ENCODE measurements at regions not wholly inside any gene's neighbourhood (a gene's known extent, or its start where the extent isn't known, plus 50 kb on each side); places are given as distances from the start of the nearest gene placed in this dataset.

DNA sequence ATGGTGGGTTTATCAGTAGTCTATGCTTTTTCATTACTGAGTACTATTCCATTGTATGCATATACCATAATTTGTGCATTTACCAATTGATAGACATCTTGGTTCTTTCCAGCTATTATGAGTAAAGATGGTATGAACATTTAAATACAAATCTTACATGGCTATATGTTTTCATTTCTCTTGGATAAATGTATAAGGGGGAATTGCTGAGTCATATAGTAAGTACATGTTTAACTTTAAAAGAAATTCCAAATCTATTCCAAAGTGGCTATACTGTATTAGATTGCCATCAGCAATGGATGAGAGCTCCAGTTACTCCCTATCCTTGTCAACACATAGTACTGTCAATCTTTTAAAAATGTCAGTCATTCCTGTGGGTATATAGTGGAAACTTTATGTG lies 243.9 kb downstream of the CDCA7 start:
- intact Hi-C loops (cut with DNase I; ENCODE audit: low total_unique reads) = no loop called here
- H3K9me3 ChIP-seq = no peaks in the 10 kb centered on the region
- H3K36me3 ChIP-seq = no peaks in the 10 kb centered on the region
- TF ChIP-seq EP300 (IDR thresholded peaks at IDR 0.05; ENCODE audit: low read depth) (no peak), POLR2A (IDR thresholded peaks at IDR 0.05) (no peak), POLR2AphosphoS5 (IDR thresholded peaks at IDR 0.05) (no peak)
- TF ChIP-seq, protein P1, sequence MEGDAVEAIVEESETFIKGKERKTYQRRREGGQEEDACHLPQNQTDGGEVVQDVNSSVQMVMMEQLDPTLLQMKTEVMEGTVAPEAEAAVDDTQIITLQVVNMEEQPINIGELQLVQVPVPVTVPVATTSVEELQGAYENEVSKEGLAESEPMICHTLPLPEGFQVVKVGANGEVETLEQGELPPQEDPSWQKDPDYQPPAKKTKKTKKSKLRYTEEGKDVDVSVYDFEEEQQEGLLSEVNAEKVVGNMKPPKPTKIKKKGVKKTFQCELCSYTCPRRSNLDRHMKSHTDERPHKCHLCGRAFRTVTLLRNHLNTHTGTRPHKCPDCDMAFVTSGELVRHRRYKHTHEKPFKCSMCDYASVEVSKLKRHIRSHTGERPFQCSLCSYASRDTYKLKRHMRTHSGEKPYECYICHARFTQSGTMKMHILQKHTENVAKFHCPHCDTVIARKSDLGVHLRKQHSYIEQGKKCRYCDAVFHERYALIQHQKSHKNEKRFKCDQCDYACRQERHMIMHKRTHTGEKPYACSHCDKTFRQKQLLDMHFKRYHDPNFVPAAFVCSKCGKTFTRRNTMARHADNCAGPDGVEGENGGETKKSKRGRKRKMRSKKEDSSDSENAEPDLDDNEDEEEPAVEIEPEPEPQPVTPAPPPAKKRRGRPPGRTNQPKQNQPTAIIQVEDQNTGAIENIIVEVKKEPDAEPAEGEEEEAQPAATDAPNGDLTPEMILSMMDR (IDR thresholded peaks at IDR 0.05) = no peak
- no peaks in the 10 kb centered on the region for H3K4me1 ChIP-seq
- no peaks in the 10 kb centered on the region for H3K27me3 ChIP-seq
- no peak overlapping the region for H3K27ac ChIP-seq
- in situ Hi-C loops (cut with MboI; ENCODE audit: low pct_ligation_motif_present in 1 of 4, low pct_unique_long_range_greater_than_20kb in 1 of 4, low sequenced_read_pairs in 3 of 4) = no loop called here
- no peak overlapping the region for H3K4me3 ChIP-seq
- DNase-seq = no peak

DNA sequence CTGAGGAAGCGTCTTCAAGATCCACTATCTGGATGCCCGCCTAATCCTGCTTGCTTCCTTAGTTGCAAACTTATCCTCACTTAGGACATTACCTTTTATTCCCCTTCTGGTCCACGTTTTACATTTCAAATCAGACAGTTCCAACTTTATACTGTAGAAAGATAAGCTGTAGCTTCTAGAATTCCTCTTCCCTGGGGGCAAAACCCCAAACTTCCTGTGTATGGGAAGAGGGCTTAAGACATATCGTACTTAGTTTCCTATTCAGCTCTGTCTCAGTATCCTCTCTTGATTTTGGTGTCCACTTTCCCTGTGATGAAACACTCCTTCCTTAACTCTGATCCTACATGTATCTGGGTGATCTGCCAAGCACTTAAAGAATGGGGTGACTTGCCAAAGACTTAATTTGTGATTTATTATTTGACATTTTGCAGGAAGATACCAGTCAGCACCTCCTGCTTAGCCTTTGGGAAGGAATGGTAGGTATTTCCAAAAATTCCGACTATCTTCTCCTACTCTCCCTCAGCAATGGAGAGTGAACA lies 245.2 kb downstream of the CDCA7 start:
- Histone ChIP-seq H3K27ac (no peak overlapping the region), H3K9me3 (no peaks in the 10 kb centered on the region), H3K36me3 (no peaks in the 10 kb centered on the region), H3K4me1 (no peaks in the 10 kb centered on the region), H3K27me3 (no peaks in the 10 kb centered on the region), H3K4me3 (no peak overlapping the region)
- TF ChIP-seq, protein P1 (IDR thresholded peaks at IDR 0.05) = no peak
- no peak for TF ChIP-seq EP300 (IDR thresholded peaks at IDR 0.05; ENCODE audit: low read depth)
- no peak for DNase-seq
- intact Hi-C loops (cut with DNase I; ENCODE audit: low total_unique reads) = no loop called here
- WGBS, 2 donors (ENCODE audit: low coverage in 1 of 2) = 85 to 87% methylated on average over 3 to 5 of the region's 5 CpGs
- in situ Hi-C loops (cut with MboI; ENCODE audit: low pct_ligation_motif_present in 1 of 4, low pct_unique_long_range_greater_than_20kb in 1 of 4, low sequenced_read_pairs in 3 of 4) = no loop called here

DNA sequence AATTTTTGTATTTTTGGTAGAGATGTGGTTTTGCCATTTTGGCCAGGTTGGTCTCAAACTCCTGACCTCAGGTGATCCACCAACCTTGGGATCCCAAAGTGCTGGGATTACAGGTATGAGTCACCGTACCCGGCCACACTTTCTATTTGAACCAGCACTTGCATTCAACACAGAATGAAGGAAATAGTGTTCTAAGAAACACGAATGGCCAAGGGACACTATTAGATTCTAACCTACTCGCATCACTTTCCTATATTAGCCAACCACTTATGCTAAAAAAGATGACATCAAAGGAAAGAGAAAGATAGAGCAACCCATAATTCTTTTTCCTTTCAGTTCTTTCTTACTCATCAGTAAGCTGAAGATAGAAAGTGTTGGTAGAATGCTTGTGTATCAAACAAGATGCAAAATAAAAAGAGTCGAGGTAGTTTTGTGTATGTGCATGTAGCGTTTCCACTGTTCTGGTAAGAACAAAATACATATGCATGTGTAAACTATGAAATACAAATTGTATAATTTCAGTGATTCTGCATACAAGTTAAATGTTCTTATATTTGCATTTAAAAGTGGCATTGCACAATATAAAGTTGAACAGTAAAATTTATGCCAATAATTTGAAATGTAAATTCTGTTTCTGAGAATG lies 247.6 kb downstream of the CDCA7 start:
- no peaks in the 10 kb centered on the region for H3K36me3 ChIP-seq
- 88 to 97% methylated on average over 4 to 6 of the region's 6 CpGs for WGBS, 2 donors (ENCODE audit: low coverage in 1 of 2)
- H3K27ac ChIP-seq = no peak overlapping the region
- no peaks in the 10 kb centered on the region for H3K4me1 ChIP-seq
- DNase-seq = no peak
- in situ Hi-C loops (cut with MboI; ENCODE audit: low pct_ligation_motif_present in 1 of 4, low pct_unique_long_range_greater_than_20kb in 1 of 4, low sequenced_read_pairs in 3 of 4) (no loop called here), intact Hi-C loops (cut with DNase I; ENCODE audit: low total_unique reads) (no loop called here)
- TF ChIP-seq POLR2AphosphoS5 (IDR thresholded peaks at IDR 0.05) (no peak), POLR2A (IDR thresholded peaks at IDR 0.05) (no peak), EP300 (IDR thresholded peaks at IDR 0.05; ENCODE audit: low read depth) (no peak)
- TF ChIP-seq, protein P1 (IDR thresholded peaks at IDR 0.05) = no peak
- H3K9me3 ChIP-seq = no peaks in the 10 kb centered on the region
- H3K27me3 ChIP-seq = no peaks in the 10 kb centered on the region
- no peak overlapping the region for H3K4me3 ChIP-seq

DNA sequence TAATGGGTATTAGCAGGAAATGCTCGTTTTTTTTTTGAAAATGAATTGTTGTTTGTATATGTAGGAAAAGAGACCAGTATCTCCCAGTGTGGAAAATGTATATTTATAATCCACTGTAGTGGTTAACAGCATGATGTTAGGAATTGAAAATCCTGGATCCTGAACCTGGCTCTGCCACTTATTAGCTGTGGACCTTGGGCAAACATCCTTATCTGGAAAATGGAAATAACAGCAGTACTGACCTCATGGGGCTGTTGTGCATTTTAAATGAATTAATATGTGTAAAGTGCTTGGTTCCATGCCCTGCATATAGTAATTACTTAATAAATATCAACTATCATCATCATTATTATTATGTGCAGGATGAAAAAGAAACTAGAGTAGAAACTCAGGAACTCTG lies 251.3 kb downstream of the CDCA7 start:
- DNase-seq = no peak
- Histone ChIP-seq H3K27ac (no peak overlapping the region), H3K4me1 (no peaks in the 10 kb centered on the region), H3K27me3 (no peaks in the 10 kb centered on the region), H3K9me3 (no peaks in the 10 kb centered on the region), H3K4me3 (no peak overlapping the region), H3K36me3 (no peaks in the 10 kb centered on the region)
- WGBS, 2 donors (ENCODE audit: low coverage in 1 of 2) = 0 to 50% methylated on average over 1 of the region's 1 CpG
- in situ Hi-C loops (cut with MboI; ENCODE audit: low pct_ligation_motif_present in 1 of 4, low pct_unique_long_range_greater_than_20kb in 1 of 4, low sequenced_read_pairs in 3 of 4) = no loop called here
- TF ChIP-seq POLR2AphosphoS5 (IDR thresholded peaks at IDR 0.05) (no peak), EP300 (IDR thresholded peaks at IDR 0.05; ENCODE audit: low read depth) (no peak), POLR2A (IDR thresholded peaks at IDR 0.05) (no peak)
- TF ChIP-seq, protein P1 (IDR thresholded peaks at IDR 0.05) = no peak
- intact Hi-C loops (cut with DNase I; ENCODE audit: low total_unique reads) = no loop called here

Data from transverse colon (tissue), 4 donors.